HG03565 (cell line): ENCODE measurements at regions not wholly inside any gene's neighbourhood (a gene's known extent, or its start where the extent isn't known, plus 50 kb on each side); places are given as distances from the start of the nearest gene placed in this dataset.

Experiments used
- ATAC-seq: cut with Tn5 transposase; IDR thresholded peaks from one replicate; pipeline ENCODE4 v1.9.1; 2021; ENCODE audit warnings: mild to moderate bottlenecking, moderate library complexity; ENCODE audit not compliant: unreplicated experiment

- no peak for ATAC-seq
Observed at GRCh38 chr17:14510136-14510535, 209.3 kb downstream of the HS3ST3B1 start.

DNA sequence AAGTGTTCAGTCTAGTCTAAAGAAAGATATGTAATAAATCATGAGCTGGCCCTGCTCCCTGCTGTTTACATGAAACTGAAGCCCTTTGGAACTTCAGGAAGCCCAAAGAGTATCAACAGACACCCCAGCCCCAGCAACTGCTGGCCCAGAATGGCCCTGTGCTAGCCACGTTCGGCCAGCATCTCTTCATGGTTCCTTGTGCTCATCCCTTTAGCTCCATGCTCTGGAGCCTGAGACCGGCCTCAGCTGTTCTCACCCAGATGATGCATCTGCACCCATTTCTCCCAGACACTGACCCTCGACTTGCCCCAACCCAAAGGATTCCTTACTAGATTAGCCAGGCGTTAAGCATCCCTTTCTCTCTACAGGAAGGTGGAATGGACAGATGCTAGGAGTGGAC, 207.3 kb downstream of the HS3ST3B1 start:
- ATAC-seq = no peak

DNA sequence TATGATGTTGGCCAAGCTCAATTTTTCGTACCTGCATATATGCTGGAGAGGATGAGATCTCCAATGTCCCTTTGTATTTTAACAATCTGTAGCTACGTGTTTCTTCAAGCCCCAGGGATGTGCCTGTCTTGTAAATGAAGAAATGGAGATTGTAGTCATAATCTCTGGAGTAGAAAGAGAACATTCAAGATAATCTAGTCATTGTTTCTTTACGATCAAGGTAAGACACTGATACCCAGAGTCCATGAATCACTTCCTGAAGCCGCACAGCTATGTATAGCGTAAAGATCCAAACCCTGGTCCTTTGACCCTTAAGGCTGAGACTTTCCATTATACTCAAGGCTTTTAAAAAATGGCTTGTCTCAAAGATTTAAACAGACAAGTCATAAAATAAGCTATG, 205.5 kb downstream of the HS3ST3B1 start:
- no peak for ATAC-seq

- ATAC-seq = no peak
Observed at GRCh38 chr17:14505606-14506005, 204.7 kb downstream of the HS3ST3B1 start.

DNA sequence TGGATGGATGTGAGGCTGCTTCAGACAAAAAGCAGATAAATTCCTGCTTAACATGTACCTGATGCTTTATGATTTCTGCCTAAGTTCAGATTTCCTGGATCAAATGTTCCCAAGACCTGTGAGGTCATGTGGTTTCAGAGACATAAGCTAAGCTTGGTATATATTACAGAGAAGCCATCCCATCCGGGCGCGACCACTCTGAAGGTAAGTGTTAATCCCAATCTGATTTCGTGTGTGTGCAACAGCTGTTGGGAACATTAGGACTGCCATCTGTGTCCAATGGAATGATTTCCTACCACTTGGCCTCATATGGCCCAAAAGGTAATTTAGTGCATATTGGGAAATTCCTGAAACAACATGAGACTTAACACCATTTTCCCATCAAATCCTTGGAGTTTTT, 199.1 kb downstream of the HS3ST3B1 start:
- ATAC-seq = no peak

GRCh38 chr17:14498812-14499211, 197.9 kb downstream of the HS3ST3B1 start:
- ATAC-seq = no peak

DNA sequence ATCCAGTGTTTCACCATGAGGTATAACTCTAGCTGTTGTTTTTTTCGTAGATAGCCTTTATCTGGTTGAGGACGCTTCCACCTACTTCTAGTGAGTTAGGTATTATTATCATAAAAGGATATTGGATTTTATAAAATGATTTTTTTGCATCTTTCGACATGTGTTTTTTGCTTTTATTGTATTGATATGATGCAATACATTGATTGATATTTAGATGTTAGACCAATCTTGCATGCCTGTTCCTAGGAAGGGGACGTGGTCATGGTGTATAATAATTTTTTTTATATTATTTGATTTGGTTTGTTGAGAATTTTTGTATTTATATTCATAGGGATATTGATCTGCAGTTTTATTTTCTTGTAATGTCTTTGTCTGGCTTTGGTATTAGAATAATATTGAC, 193.3 kb downstream of the HS3ST3B1 start:
- ATAC-seq = no peak

DNA sequence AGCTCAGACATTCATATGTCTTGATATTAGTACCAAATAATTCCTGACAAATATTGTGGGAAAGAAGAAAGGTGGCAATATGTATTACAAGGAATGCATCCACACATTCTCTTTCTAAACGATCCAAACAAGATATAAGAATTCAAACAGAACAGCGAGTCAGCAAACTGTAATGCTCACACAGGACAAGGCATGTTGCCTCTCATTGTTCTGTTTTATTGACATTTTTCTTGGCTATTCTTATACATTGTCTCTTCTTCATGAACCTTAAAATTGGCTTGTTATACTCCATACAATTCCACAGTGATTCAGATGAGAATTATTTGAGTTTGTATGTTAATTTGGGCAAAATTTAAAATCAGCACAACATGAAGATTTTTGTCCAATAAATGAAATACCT, 189.1 kb downstream of the HS3ST3B1 start:
- no peak for ATAC-seq

GRCh38 chr17:14488958-14489550, 188.2 kb downstream of the HS3ST3B1 start:
- no peak for ATAC-seq

- ATAC-seq = no peak
Observed at GRCh38 chr17:14487068-14487467, 186.2 kb downstream of the HS3ST3B1 start.

DNA sequence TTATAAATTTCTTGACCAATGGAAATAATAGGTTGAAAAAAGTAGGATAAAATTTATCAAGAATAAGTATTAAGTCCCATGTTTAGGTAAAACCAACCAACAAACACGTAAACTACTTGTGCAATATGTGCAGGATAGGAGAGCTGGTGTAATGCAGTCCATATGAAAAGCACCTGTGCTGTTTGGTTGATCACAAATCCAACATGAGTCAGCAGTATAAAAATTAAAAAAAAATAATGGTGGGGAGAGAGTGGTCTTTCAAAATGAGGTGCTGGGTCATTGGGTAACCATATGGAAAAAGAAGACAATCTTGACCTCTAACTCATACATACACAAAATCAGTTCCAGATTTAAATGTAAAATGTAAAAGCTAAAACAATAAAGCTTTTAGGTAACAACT, 181.8 kb downstream of the HS3ST3B1 start:
- ATAC-seq = no peak

GRCh38 chr17:14481664-14482063, 180.8 kb downstream of the HS3ST3B1 start:
- no peak for ATAC-seq

DNA sequence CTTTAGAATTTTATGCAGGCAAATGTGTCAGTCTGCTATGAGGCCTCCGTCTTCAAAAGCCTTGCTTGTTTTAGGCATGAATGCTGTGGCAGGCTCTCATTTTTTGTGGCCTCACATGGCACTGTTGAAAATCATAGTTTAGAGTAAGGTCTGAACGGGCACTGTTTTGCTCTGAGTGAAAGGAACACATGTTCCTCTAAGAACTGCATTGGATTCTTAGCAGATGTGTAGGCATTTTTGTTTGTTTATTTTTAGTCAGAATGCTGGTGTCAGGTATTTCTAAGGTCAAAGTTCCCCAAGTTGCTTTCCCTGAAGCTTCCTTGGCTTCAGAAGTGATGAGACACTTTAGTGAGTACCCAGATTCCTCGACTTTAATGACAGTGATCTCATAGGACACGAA, 173.7 kb downstream of the HS3ST3B1 start:
- ATAC-seq = no peak

- no peak for ATAC-seq
Observed at GRCh38 chr17:14471052-14471451, 170.2 kb downstream of the HS3ST3B1 start.

- no peak for ATAC-seq
Observed at GRCh38 chr17:14470417-14470816, 169.5 kb downstream of the HS3ST3B1 start.

DNA sequence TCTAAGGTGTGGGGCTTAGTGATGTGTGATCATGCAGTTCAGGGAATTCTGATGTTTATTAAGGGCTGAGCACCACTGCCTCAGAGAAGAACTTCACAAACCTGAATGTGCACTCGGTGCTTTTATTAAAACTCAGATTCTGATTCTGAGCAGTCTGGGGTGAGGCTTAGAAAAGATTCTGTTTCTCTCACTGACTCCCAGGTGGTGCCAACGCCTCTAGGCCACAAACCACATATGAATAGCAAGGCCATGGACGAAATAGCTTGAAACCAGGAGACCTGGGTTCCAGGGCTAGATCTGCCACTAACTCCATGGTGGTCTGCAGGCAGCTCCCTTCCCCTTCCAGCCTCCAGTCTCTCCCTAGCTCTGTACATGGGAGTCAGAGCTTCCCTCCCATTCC, 169.1 kb downstream of the HS3ST3B1 start:
- ATAC-seq = no peak

DNA sequence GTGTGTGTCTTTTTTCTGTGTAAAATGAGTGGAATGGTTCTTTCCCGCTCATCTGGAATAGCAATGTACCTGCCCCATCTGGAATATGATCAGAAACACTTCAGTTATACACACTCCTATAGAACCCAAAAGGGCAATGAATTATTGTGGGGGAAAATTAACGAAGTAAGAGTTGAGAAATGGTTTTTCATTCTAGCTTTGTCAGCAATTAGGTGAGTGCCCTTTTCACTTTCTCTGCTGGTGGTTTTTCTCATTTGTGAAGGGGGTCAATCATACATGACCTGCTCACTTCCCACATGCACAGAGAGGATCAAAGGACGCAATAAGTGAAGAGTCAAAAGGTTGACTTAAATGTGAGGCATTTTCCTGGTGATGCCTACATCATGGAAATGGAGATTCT, 168.0 kb downstream of the HS3ST3B1 start:
- no peak for ATAC-seq

DNA sequence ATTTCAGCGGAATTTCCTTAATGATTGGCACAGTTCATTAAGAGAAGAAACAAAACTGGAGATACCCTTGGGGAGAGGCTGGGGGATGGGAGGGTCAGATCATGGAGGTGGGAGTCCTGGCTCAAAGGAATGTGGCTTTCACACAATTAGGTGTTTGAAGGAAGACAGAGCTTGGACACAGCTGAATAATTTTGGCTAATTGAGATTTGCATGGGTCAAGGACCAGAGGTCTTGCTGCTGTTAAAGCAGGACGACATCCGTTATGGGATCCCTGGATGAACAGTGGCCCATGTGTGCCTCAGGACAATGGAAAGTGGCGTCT, 160.3 kb downstream of the HS3ST3B1 start:
- no peak for ATAC-seq

GRCh38 chr17:14460516-14461226, 159.8 kb downstream of the HS3ST3B1 start:
- ATAC-seq = no peak

DNA sequence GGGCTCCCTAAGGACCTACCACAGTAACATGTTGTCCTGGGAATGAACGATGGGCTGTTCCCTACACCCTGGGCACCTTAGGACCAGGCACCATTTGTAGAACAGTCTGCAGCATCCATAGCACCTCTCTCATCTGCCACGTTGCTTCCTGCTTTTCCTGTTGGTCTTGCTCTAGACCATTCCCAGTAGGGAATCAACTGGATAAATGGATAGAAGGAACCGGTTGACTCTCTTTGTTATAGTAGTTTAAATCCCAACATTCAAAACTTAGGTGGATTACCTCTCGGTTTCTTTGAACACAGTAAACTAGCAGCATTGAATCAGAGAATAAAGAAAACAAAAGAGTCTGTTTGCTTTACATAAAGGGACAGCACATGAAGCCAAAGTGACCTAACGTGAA, 159.1 kb downstream of the HS3ST3B1 start:
- no peak for ATAC-seq

DNA sequence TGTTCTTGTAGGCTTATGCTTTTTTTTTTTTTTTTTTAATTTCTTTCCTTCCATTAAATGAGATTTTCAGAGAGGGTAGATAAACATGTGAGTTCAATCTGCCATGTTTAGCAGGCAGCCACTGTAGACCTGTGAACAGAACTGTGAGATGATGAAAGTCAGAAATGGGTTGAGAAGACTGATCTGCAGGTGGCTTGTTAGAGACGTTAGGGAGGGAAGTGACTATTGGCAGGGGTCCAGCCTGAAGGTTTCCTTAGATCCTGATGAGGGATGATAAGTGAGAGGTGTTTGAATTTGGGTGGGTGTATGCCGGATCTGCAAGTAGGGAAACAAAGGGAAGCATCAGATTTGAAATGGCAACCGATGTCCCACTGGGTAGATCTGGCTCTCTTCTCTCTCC, 157.8 kb downstream of the HS3ST3B1 start:
- ATAC-seq = no peak

DNA sequence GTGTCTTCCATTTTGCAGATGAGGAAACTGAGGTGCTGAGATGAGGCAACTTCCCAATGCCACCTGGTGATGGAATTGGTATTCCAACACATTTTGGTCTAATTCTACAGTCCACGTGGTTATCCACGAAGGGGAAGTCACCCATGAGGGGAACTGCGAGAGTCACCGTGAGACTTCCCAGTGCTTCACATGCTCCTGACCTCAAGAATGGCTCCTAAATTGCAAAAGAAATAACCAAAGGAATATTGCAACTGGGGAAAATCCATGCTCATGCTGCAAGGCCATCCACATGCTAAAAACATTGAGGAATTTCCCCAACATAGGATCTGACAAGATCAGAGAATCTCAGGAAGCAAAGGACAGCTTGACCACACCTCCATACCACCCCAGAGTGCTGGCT, 153.9 kb downstream of the HS3ST3B1 start:
- no peak for ATAC-seq

- no peak for ATAC-seq
Observed at GRCh38 chr17:14452856-14453255, 152.0 kb downstream of the HS3ST3B1 start.
